Mucosa of gallbladder (tissue), 1 donor: ENCODE measurements at regions not wholly inside any gene's neighbourhood (a gene's known extent, or its start where the extent isn't known, plus 50 kb on each side); places are given as distances from the start of the nearest gene placed in this dataset.

Experiments
- DNase-seq: peaks from one replicate; pipeline ENCODE4 v3.0.0-alpha.2; 2020; ENCODE audit warnings: low spot score
- donor health status: DM: no; HTN: no; CAD: no.

- no peak for DNase-seq
Measured at GRCh38 chr10:53006663-53007526, 234.3 kb upstream of the MBL2 start.

- DNase-seq = no peak
Measured at GRCh38 chr10:53005612-53006345, 233.2 kb upstream of the MBL2 start.

GRCh38 chr10:53003094-53003493 lies 230.5 kb upstream of the MBL2 start:
- DNase-seq = no peak

GRCh38 chr10:52999681-53000080 lies 227.1 kb upstream of the MBL2 start:
- DNase-seq = no peak

- no peak for DNase-seq
Measured at GRCh38 chr10:52999258-52999657, 226.7 kb upstream of the MBL2 start.

GRCh38 chr10:52997007-52997406 lies 224.4 kb upstream of the MBL2 start:
- DNase-seq = no peak

- no peak for DNase-seq
Measured at GRCh38 chr10:52994370-52994769, 221.8 kb upstream of the MBL2 start.

GRCh38 chr10:52993109-52993508 lies 220.5 kb upstream of the MBL2 start:
- DNase-seq = no peak

GRCh38 chr10:52992567-52992966 lies 220.0 kb upstream of the MBL2 start:
- no peak for DNase-seq

- no peak for DNase-seq
Measured at GRCh38 chr10:52988923-52989322, 216.3 kb upstream of the MBL2 start.

- DNase-seq = no peak
Measured at GRCh38 chr10:52986125-52986524, 213.5 kb upstream of the MBL2 start.

GRCh38 chr10:52984169-52984568 lies 211.6 kb upstream of the MBL2 start:
- DNase-seq = no peak

GRCh38 chr10:52979295-52979990 lies 206.9 kb upstream of the MBL2 start:
- no peak for DNase-seq

- no peak for DNase-seq
Measured at GRCh38 chr10:52977581-52977980, 205.0 kb upstream of the MBL2 start.

- no peak for DNase-seq
Measured at GRCh38 chr10:52967806-52968795, 195.5 kb upstream of the MBL2 start.

- no peak for DNase-seq
Measured at GRCh38 chr10:52966904-52967303, 194.3 kb upstream of the MBL2 start.

GRCh38 chr10:52965938-52966401 lies 193.4 kb upstream of the MBL2 start:
- DNase-seq = no peak

- DNase-seq = peak; percentile 29
Measured at GRCh38 chr10:52965509-52965908, 192.9 kb upstream of the MBL2 start.

GRCh38 chr10:52961323-52961722 lies 188.7 kb upstream of the MBL2 start:
- DNase-seq = no peak

GRCh38 chr10:52959810-52960209 lies 187.2 kb upstream of the MBL2 start:
- no peak for DNase-seq

- no peak for DNase-seq
Measured at GRCh38 chr10:52956861-52957260, 184.3 kb upstream of the MBL2 start.
